Inferior parietal cortex (tissue), 1 donor: ENCODE measurements at regions not wholly inside any gene's neighbourhood (a gene's known extent, or its start where the extent isn't known, plus 50 kb on each side); places are given as distances from the start of the nearest gene placed in this dataset.
"Not testable (repeated sequence)": the region's sequence is repeated elsewhere in the genome, so short reads cannot be mapped to it uniquely, and the experiment has no call there.

Source experiments
- DNase-seq: peaks from one replicate; pipeline ENCODE4 v3.0.0-alpha.2; 2016; ENCODE audit errors: extremely low spot score

GRCh38 chr10:45056806-45057205 is 56.1 kb downstream of the ZNF22 start:
- not testable (repeated sequence) for DNase-seq

- DNase-seq = no peak
Measured at GRCh38 chr10:45058580-45058979, 57.9 kb downstream of the ZNF22 start.

- no peak for DNase-seq
Measured at GRCh38 chr10:45058992-45059561, 58.4 kb downstream of the ZNF22 start.

- no peak for DNase-seq
Measured at GRCh38 chr10:45059632-45060031, 58.9 kb downstream of the ZNF22 start.

GRCh38 chr10:45061982-45062381 is 61.3 kb downstream of the ZNF22 start:
- no peak for DNase-seq

GRCh38 chr10:45063591-45064231 is 63.0 kb downstream of the ZNF22 start:
- no peak for DNase-seq

- DNase-seq = no peak
Measured at GRCh38 chr10:45064998-45065397, 64.3 kb downstream of the ZNF22 start.

GRCh38 chr10:45071043-45071813 is 70.5 kb downstream of the ZNF22 start:
- no peak for DNase-seq

GRCh38 chr10:45075216-45075615 is 74.5 kb downstream of the ZNF22 start:
- DNase-seq = no peak

- no peak for DNase-seq
Measured at GRCh38 chr10:45075826-45076380, 75.2 kb downstream of the ZNF22 start.

- DNase-seq = no peak
Measured at GRCh38 chr10:45076891-45077290, 76.2 kb downstream of the ZNF22 start.

- no peak for DNase-seq
Measured at GRCh38 chr10:45080331-45080730, 79.6 kb downstream of the ZNF22 start.

- DNase-seq = no peak
Measured at GRCh38 chr10:45082176-45082575, 81.5 kb downstream of the ZNF22 start.

- DNase-seq = peak; percentile 18
Measured at GRCh38 chr10:45091968-45092367, 91.2 kb downstream of the ZNF22 start.

- DNase-seq = no peak
Measured at GRCh38 chr10:45093945-45094344, 93.2 kb downstream of the ZNF22 start.

- DNase-seq = no peak
Measured at GRCh38 chr10:45095286-45095685, 94.6 kb downstream of the ZNF22 start.

GRCh38 chr10:45096001-45096400 is 95.3 kb downstream of the ZNF22 start:
- no peak for DNase-seq

GRCh38 chr10:45100429-45100828 is 99.7 kb downstream of the ZNF22 start:
- DNase-seq = no peak

- DNase-seq = no peak
Measured at GRCh38 chr10:45104674-45105073, 104.0 kb downstream of the ZNF22 start.

- DNase-seq = not testable (repeated sequence)
Measured at GRCh38 chr10:45105309-45105708, 104.6 kb downstream of the ZNF22 start.

- DNase-seq = no peak
Measured at GRCh38 chr10:45106236-45106856, 105.6 kb downstream of the ZNF22 start.

- DNase-seq = no peak
Measured at GRCh38 chr10:45111509-45111908, 110.8 kb downstream of the ZNF22 start.
